ENCODE measurements at regions not wholly inside any gene's neighbourhood (a gene's known extent, or its start where the extent isn't known, plus 50 kb on each side); places are given as distances from the start of the nearest gene placed in this dataset.
"Not testable (repeated sequence)": the region's sequence is repeated elsewhere in the genome, so short reads cannot be mapped to it uniquely, and the experiment has no call there.

GRCh38 chr14:52182853-52183252 is 84.6 kb upstream of the PTGDR start:
- ATAC-seq, result no peak
- no peak overlapping the region for H3K27ac ChIP-seq
- no peaks in the 10 kb centered on the region for H3K36me3 ChIP-seq
- no peaks in the 10 kb centered on the region for H3K9me3 ChIP-seq
- H3K4me3 ChIP-seq, result no peak overlapping the region
- no peaks in the 10 kb centered on the region for H3K4me1 ChIP-seq
- H3K27me3 ChIP-seq, result no peaks in the 10 kb centered on the region
- 68 to 71% methylated on average over 2 of the region's 2 CpGs for WGBS, 2 donors (ENCODE audit: low coverage in 1 of 2)
- TF ChIP-seq CTCF (IDR thresholded peaks at IDR 0.05) (no peak), POLR2A (IDR thresholded peaks at IDR 0.05) (no peak), EP300 (IDR thresholded peaks at IDR 0.05) (no peak), POLR2AphosphoS5 (IDR thresholded peaks at IDR 0.05) (no peak)

- Histone ChIP-seq H3K4me3 (no peak overlapping the region), H3K9me3 (no peaks in the 10 kb centered on the region), H3K27ac (no peak overlapping the region), H3K4me1 (no peaks in the 10 kb centered on the region), H3K36me3 (no peaks in the 10 kb centered on the region), H3K27me3 (no peaks in the 10 kb centered on the region)
- no peak for ATAC-seq
- TF ChIP-seq POLR2A (IDR thresholded peaks at IDR 0.05) (no peak), CTCF (IDR thresholded peaks at IDR 0.05) (no peak), EP300 (IDR thresholded peaks at IDR 0.05) (no peak), POLR2AphosphoS5 (IDR thresholded peaks at IDR 0.05) (no peak)
- 65 to 83% methylated on average over 6 of the region's 6 CpGs for WGBS, 2 donors (ENCODE audit: low coverage in 1 of 2)
These were observed 88.2 kb upstream of the PTGDR start for GRCh38 chr14:52179141-52179790.

GRCh38 chr14:52175982-52176502 is 91.5 kb upstream of the PTGDR start:
- H3K9me3 ChIP-seq, result peaks cover 0 to 22% (median 0%) of the 10 kb centered on the region in 3 donors
- ATAC-seq, result no peak
- no peak overlapping the region for H3K4me3 ChIP-seq
- no peaks in the 10 kb centered on the region for H3K27me3 ChIP-seq
- H3K36me3 ChIP-seq, result no peaks in the 10 kb centered on the region
- H3K27ac ChIP-seq, result no peak overlapping the region
- 60 to 62% methylated on average over 5 to 6 of the region's 6 CpGs for WGBS, 2 donors (ENCODE audit: low coverage in 1 of 2)
- no peak for TF ChIP-seq POLR2A (IDR thresholded peaks at IDR 0.05)
- H3K4me1 ChIP-seq, result no peaks in the 10 kb centered on the region

GRCh38 chr14:52171932-52172331 is 95.6 kb upstream of the PTGDR start:
- 100% methylated on average over 1 of the region's 1 CpG for WGBS, 2 donors (ENCODE audit: low coverage in 1 of 2)
- not testable (repeated sequence) for H3K36me3 ChIP-seq, H3K27me3 ChIP-seq, H3K4me1 ChIP-seq, H3K4me3 ChIP-seq, ATAC-seq, H3K27ac ChIP-seq
- H3K9me3 ChIP-seq, result peaks cover 0 to 30% (median 0%) of the 10 kb centered on the region in 3 donors

GRCh38 chr14:52166822-52167221 is 98.0 kb upstream of the NID2 start:
- Histone ChIP-seq H3K4me3 (no peak overlapping the region), H3K4me1 (no peaks in the 10 kb centered on the region), H3K27ac (no peak overlapping the region), H3K27me3 (no peaks in the 10 kb centered on the region), H3K36me3 (no peaks in the 10 kb centered on the region), H3K9me3 (peaks cover 0 to 23% (median 0%) of the 10 kb centered on the region in 3 donors)
- no peak for ATAC-seq
- no CpG with 5 or more reads among the region's 11 CpGs for WGBS, 2 donors (ENCODE audit: low coverage in 1 of 2)
- TF ChIP-seq EP300 (IDR thresholded peaks at IDR 0.05) (no peak), POLR2AphosphoS5 (IDR thresholded peaks at IDR 0.05) (no peak), POLR2A (IDR thresholded peaks at IDR 0.05) (no peak), CTCF (IDR thresholded peaks at IDR 0.05) (no peak)

GRCh38 chr14:52155651-52156213 is 86.9 kb upstream of the NID2 start:
- H3K4me1 ChIP-seq, result no peaks in the 10 kb centered on the region
- H3K27me3 ChIP-seq, result no peaks in the 10 kb centered on the region
- no peak overlapping the region for H3K27ac ChIP-seq
- no peaks in the 10 kb centered on the region for H3K36me3 ChIP-seq
- H3K9me3 ChIP-seq, result no peaks in the 10 kb centered on the region
- 95 to 96% methylated on average over 10 to 16 of the region's 24 CpGs for WGBS, 2 donors (ENCODE audit: low coverage in 1 of 2)
- TF ChIP-seq POLR2A (IDR thresholded peaks at IDR 0.05) (no peak), CTCF (IDR thresholded peaks at IDR 0.05) (no peak), EP300 (IDR thresholded peaks at IDR 0.05) (no peak), POLR2AphosphoS5 (IDR thresholded peaks at IDR 0.05) (no peak)
- no peak overlapping the region for H3K4me3 ChIP-seq
- ATAC-seq, result no peak
